ENCODE measurements at regions not wholly inside any gene's neighbourhood (a gene's known extent, or its start where the extent isn't known, plus 50 kb on each side); places are given as distances from the start of the nearest gene placed in this dataset.

DNA sequence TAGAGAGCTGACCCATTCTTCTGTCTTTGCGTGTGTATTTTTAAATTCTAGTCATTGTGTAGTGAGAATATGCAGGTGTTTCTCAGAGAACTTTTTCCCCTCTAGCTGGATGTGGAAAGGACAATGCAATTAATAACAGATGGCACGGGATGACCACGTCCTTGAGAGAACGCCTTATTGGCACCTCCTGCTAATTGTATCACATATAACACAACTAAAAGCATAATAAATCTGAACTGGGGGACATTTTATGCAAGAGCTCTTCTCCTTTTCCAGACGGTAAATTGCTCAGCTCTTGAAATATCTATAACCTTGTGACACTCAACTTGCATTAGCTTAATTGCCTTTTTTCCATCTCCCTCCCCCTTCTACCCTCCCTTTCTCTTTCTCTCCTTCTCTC lies 62.9 kb upstream of the IZUMO3 start:
- H3K4me1 ChIP-seq = no peaks in the 10 kb centered on the region
- H2AFZ ChIP-seq = no peak overlapping the region
- no peak overlapping the region for H3K27ac ChIP-seq
- H3K4me2 ChIP-seq (ENCODE audit: low read length) = no peak overlapping the region
- TF ChIP-seq, protein P1, sequence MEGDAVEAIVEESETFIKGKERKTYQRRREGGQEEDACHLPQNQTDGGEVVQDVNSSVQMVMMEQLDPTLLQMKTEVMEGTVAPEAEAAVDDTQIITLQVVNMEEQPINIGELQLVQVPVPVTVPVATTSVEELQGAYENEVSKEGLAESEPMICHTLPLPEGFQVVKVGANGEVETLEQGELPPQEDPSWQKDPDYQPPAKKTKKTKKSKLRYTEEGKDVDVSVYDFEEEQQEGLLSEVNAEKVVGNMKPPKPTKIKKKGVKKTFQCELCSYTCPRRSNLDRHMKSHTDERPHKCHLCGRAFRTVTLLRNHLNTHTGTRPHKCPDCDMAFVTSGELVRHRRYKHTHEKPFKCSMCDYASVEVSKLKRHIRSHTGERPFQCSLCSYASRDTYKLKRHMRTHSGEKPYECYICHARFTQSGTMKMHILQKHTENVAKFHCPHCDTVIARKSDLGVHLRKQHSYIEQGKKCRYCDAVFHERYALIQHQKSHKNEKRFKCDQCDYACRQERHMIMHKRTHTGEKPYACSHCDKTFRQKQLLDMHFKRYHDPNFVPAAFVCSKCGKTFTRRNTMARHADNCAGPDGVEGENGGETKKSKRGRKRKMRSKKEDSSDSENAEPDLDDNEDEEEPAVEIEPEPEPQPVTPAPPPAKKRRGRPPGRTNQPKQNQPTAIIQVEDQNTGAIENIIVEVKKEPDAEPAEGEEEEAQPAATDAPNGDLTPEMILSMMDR (IDR thresholded peaks at IDR 0.05) = no peak
- H3K4me3 ChIP-seq (ENCODE audit: low read depth, low read length) = no peak overlapping the region
- no peaks in the 10 kb centered on the region for H3K27me3 ChIP-seq (ENCODE audit: control insufficient read depth, insufficient read depth, low read length)
- no peaks in the 10 kb centered on the region for H3K79me2 ChIP-seq
- H3K36me3 ChIP-seq (ENCODE audit: control insufficient read depth, insufficient read depth, low read length) = no peaks in the 10 kb centered on the region
- no peak overlapping the region for H3K9ac ChIP-seq
- no peaks in the 10 kb centered on the region for H3K9me3 ChIP-seq (ENCODE audit: control insufficient read depth, low read length)

DNA sequence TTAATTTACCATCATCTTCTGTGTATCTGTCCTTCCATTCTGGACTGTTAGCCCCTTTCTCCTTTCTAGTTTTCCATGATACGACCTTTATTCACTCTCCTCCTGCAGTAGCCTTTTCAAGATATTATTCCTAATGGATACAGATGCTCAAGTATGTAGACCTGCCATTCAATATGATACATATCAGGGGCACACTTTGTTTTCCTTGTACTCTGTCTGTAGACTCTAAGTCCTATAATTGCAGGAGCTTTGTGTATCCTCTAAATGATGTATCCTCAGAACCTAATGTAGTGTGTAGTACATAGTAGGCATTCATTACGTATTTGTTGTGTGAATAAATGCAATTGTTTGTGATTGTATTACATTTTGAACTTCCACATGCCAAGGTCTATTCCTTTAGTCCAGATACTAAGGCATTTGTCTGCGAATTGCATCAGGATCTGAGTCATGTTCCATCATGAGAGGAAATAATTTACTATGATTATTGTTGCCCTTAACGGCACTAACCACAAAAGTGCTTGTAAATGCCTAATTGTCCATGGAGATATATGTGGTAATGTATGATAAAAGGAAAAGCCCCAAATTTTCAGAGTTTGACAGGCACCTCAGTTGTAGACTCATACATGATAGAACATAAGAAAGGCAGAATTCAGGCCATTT lies 57.1 kb upstream of the IZUMO3 start:
- Histone ChIP-seq H3K4me2 (ENCODE audit: low read length) (no peak overlapping the region), H3K36me3 (ENCODE audit: control insufficient read depth, insufficient read depth, low read length) (no peaks in the 10 kb centered on the region), H2AFZ (no peak overlapping the region), H3K4me1 (no peaks in the 10 kb centered on the region), H3K9ac (no peak overlapping the region), H3K9me3 (ENCODE audit: control insufficient read depth, low read length) (no peaks in the 10 kb centered on the region), H3K27ac (no peak overlapping the region), H3K27me3 (ENCODE audit: control insufficient read depth, insufficient read depth, low read length) (no peaks in the 10 kb centered on the region), H3K4me3 (ENCODE audit: low read depth, low read length) (no peak overlapping the region), H3K79me2 (no peaks in the 10 kb centered on the region)
- TF ChIP-seq, protein P1 (IDR thresholded peaks at IDR 0.05) = no peak
